HEK293 (cell line): ENCODE measurements at regions not wholly inside any gene's neighbourhood (a gene's known extent, or its start where the extent isn't known, plus 50 kb on each side); places are given as distances from the start of the nearest gene placed in this dataset.

Experiments
- CTCF ChIP-seq: fragments of 450-650 bp; formaldehyde crosslinking; IDR thresholded peaks from 2 replicates; pipeline ENCODE4 v1.5.1; 2016; ENCODE audit warnings: missing biosample characterization, missing genetic modification characterization
- ELK4 ChIP-seq: IDR thresholded peaks from 2 replicates; pipeline ENCODE4 v1.6.1; 2011; ENCODE audit warnings: mild to moderate bottlenecking, low read depth, low read length, borderline replicate concordance
- PRDM1 ChIP-seq: fragments of 450-650 bp; formaldehyde crosslinking; IDR thresholded peaks from 2 replicates; pipeline ENCODE4; 2016; ENCODE audit warnings: missing biosample characterization, missing genetic modification characterization
- ZNF175 ChIP-seq: fragments of 450-650 bp; formaldehyde crosslinking; IDR thresholded peaks from 2 replicates; pipeline ENCODE4 v1.5.1; 2016; ENCODE audit warnings: missing biosample characterization, missing genetic modification characterization
- ZNF24 ChIP-seq: fragments of 450-650 bp; formaldehyde crosslinking; IDR thresholded peaks from 2 replicates; pipeline ENCODE4 v1.5.1; 2016; ENCODE audit warnings: missing biosample characterization, missing genetic modification characterization
- ZNF302 ChIP-seq: fragments of 450-650 bp; formaldehyde crosslinking; IDR thresholded peaks from 2 replicates; pipeline ENCODE4 v1.5.1; 2016; ENCODE audit warnings: missing biosample characterization, missing genetic modification characterization, low read depth

- TF ChIP-seq CTCF (tag by site-specific recombination) (no peak), ELK4 (no peak), PRDM1 (tag by site-specific recombination) (no peak), ZNF175 (tag by site-specific recombination) (no peak), ZNF24 (tag by site-specific recombination) (no peak), ZNF302 (no peak)
Observed at GRCh38 chr10:91000985-91001384, 80.1 kb upstream of the ANKRD1 start.
